ENCODE measurements at regions not wholly inside any gene's neighbourhood (a gene's known extent, or its start where the extent isn't known, plus 50 kb on each side); places are given as distances from the start of the nearest gene placed in this dataset.

DNA sequence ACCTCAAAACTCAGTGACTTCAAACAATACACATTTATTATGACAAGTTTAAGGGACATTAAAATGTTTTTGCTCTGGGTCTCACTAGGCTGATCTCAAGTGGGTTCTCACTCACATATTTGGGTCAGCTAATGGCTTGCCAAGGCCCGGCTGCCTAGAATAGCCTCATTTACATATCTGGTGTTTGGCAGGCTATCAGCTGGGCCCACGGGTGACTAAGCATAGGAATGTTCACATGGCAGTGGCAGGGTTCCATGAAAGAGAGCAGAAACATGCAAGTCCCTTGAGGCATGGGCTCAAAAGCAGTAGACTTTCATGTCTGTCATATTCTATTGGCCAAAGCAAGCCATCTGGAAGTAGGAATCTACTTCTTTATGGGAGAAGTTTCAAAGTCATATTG lies 492.6 kb downstream of the KCNT2 start:
- TF ChIP-seq ZFP30 (CRISPR knock-in tag; IDR thresholded peaks at IDR 0.05), result no peak
- TF ChIP-seq CSDC2 (CRISPR knock-in tag; IDR thresholded peaks at IDR 0.05), result no peak
- no peak for TF ChIP-seq ESRRG (CRISPR knock-in tag; IDR thresholded peaks at IDR 0.05)
- no peak for TF ChIP-seq ARNTL (CRISPR knock-in tag; IDR thresholded peaks at IDR 0.05; ENCODE audit: borderline replicate concordance, low read depth)
- TF ChIP-seq SNAI2 (CRISPR knock-in tag; IDR thresholded peaks at IDR 0.05), result no peak
- no peak for TF ChIP-seq TCF4 (CRISPR knock-in tag; IDR thresholded peaks at IDR 0.05; ENCODE audit: borderline replicate concordance)
- TF ChIP-seq ZNF8 (CRISPR knock-in tag; IDR thresholded peaks at IDR 0.05), result no peak
